Activated T-helper 1 cell treated with Interleukin-2 at 50 U/mL for 16 hours (primary cell): ENCODE measurements at regions not wholly inside any gene's neighbourhood (a gene's known extent, or its start where the extent isn't known, plus 50 kb on each side); places are given as distances from the start of the nearest gene placed in this dataset.
"Not testable (repeated sequence)": the region's sequence is repeated elsewhere in the genome, so short reads cannot be mapped to it uniquely, and the experiment has no call there.

Source experiments
- DNase-seq: peaks from one replicate; pipeline ENCODE4 v3.0.0-alpha.2; 2020; ENCODE audit warnings: low read depth

- not testable (repeated sequence) for DNase-seq
Observed at GRCh38 chr5:162964144-162964543, 473.3 kb upstream of the CCNG1 start.

- no peak for DNase-seq
Observed at GRCh38 chr5:162990063-162990462, 447.3 kb upstream of the CCNG1 start.

- no peak for DNase-seq
Observed at GRCh38 chr5:162990856-162991497, 446.4 kb upstream of the CCNG1 start.

- DNase-seq: no peak
Observed at GRCh38 chr5:162995568-162995967, 441.8 kb upstream of the CCNG1 start.

GRCh38 chr5:162996053-162996452, 441.3 kb upstream of the CCNG1 start:
- DNase-seq: no peak

- DNase-seq: no peak
Observed at GRCh38 chr5:163005949-163006348, 431.4 kb upstream of the CCNG1 start.

GRCh38 chr5:163022582-163023128, 414.7 kb upstream of the CCNG1 start:
- no peak for DNase-seq

GRCh38 chr5:163023846-163024245, 413.5 kb upstream of the CCNG1 start:
- no peak for DNase-seq

GRCh38 chr5:163024936-163025335, 412.5 kb upstream of the CCNG1 start:
- no peak for DNase-seq

GRCh38 chr5:163033656-163034055, 403.7 kb upstream of the CCNG1 start:
- no peak for DNase-seq

- no peak for DNase-seq
Observed at GRCh38 chr5:163041254-163041653, 396.1 kb upstream of the CCNG1 start.

- DNase-seq: no peak
Observed at GRCh38 chr5:163079618-163080017, 357.8 kb upstream of the CCNG1 start.

- no peak for DNase-seq
Observed at GRCh38 chr5:163089230-163089629, 348.2 kb upstream of the CCNG1 start.

GRCh38 chr5:163089926-163090325, 347.5 kb upstream of the CCNG1 start:
- no peak for DNase-seq

GRCh38 chr5:163094492-163095180, 342.8 kb upstream of the CCNG1 start:
- DNase-seq: no peak

GRCh38 chr5:163104464-163104863, 332.9 kb upstream of the CCNG1 start:
- no peak for DNase-seq

GRCh38 chr5:163105456-163105855, 331.9 kb upstream of the CCNG1 start:
- DNase-seq: no peak

- DNase-seq: no peak
Observed at GRCh38 chr5:163106098-163106497, 331.3 kb upstream of the CCNG1 start.

GRCh38 chr5:163108351-163108750, 329.0 kb upstream of the CCNG1 start:
- no peak for DNase-seq

- DNase-seq: no peak
Observed at GRCh38 chr5:163115011-163115410, 322.4 kb upstream of the CCNG1 start.

- not testable (repeated sequence) for DNase-seq
Observed at GRCh38 chr5:163116618-163117017, 320.8 kb upstream of the CCNG1 start.

GRCh38 chr5:163134061-163134460, 303.3 kb upstream of the CCNG1 start:
- DNase-seq: no peak

- no peak for DNase-seq
Observed at GRCh38 chr5:163135849-163136248, 301.5 kb upstream of the CCNG1 start.

GRCh38 chr5:163161512-163161911, 275.9 kb upstream of the CCNG1 start:
- DNase-seq: no peak
